SK-N-SH treated with all-trans-retinoic acid at 6 μM for 48 hours (cell line): ENCODE measurements at regions not wholly inside any gene's neighbourhood (a gene's known extent, or its start where the extent isn't known, plus 50 kb on each side); places are given as distances from the start of the nearest gene placed in this dataset.

Experiments used
- BACH2 ChIP-seq: fragments of 250-450 bp; sonication (Bioruptor Pico); IDR thresholded peaks from 2 replicates; pipeline ENCODE4 v1.9.0; 2021; ENCODE audit warnings: mild to moderate bottlenecking, borderline replicate concordance
- CREB5 ChIP-seq: fragments of 250-450 bp; sonication (Bioruptor Pico); IDR thresholded peaks from 2 replicates; pipeline ENCODE4 v1.5.1; 2020; ENCODE audit warnings: low read depth, mild to moderate bottlenecking, moderate library complexity
- CSDC2 ChIP-seq: fragments of 250-450 bp; sonication (Bioruptor Pico); IDR thresholded peaks from 2 replicates; pipeline ENCODE4 v1.5.0; 2020; ENCODE audit warnings: mild to moderate bottlenecking, moderate library complexity
- CSRNP3 ChIP-seq: fragments of 250-450 bp; sonication (Bioruptor Pico); IDR thresholded peaks from 2 replicates; pipeline ENCODE4 v1.5.1; 2021; ENCODE audit warnings: mild to moderate bottlenecking, moderate library complexity
- ESRRG ChIP-seq: fragments of 250-450 bp; sonication (Bioruptor Pico); IDR thresholded peaks from 2 replicates; pipeline ENCODE4 v1.6.1; 2021; ENCODE audit warnings: mild to moderate bottlenecking
- PATZ1 ChIP-seq: fragments of 250-450 bp; sonication (Bioruptor Pico); IDR thresholded peaks from 2 replicates; pipeline ENCODE4 v1.8.0; 2020; ENCODE audit warnings: mild to moderate bottlenecking, moderate library complexity, borderline replicate concordance
- POU6F1 ChIP-seq: fragments of 250-450 bp; sonication (Bioruptor Pico); IDR thresholded peaks from 2 replicates; pipeline ENCODE4 v1.8.0; 2021; ENCODE audit warnings: low read depth, mild to moderate bottlenecking, moderate library complexity, borderline replicate concordance
- PPARA ChIP-seq: fragments of 250-450 bp; sonication (Bioruptor Pico); IDR thresholded peaks from 2 replicates; pipeline ENCODE4 v1.5.0; 2020; ENCODE audit warnings: mild to moderate bottlenecking, borderline replicate concordance
- RARB ChIP-seq: fragments of 250-450 bp; sonication (Bioruptor Pico); IDR thresholded peaks from 2 replicates; pipeline ENCODE4 v1.8.0; 2021; ENCODE audit warnings: mild to moderate bottlenecking, moderate library complexity
- ZFP30 ChIP-seq: fragments of 450-650 bp; formaldehyde crosslinking; IDR thresholded peaks from 2 replicates; pipeline ENCODE4 v1.5.0; 2022; ENCODE audit warnings: mild to moderate bottlenecking, moderate library complexity

GRCh38 chr2:102979429-102979828, 217.6 kb downstream of the TMEM182 start:
- no peak for TF ChIP-seq BACH2 (CRISPR knock-in tag)
- no peak for TF ChIP-seq ESRRG (CRISPR knock-in tag)
- no peak for TF ChIP-seq CREB5 (CRISPR knock-in tag)
- no peak for TF ChIP-seq CSRNP3 (CRISPR knock-in tag)
- no peak for TF ChIP-seq PATZ1 (CRISPR knock-in tag)
- no peak for TF ChIP-seq PPARA (CRISPR knock-in tag)
- no peak for TF ChIP-seq CSDC2
- no peak for TF ChIP-seq ZFP30 (CRISPR knock-in tag)
- no peak for TF ChIP-seq POU6F1 (CRISPR knock-in tag)
- TF ChIP-seq RARB: no peak
